ENCODE measurements at regions not wholly inside any gene's neighbourhood (a gene's known extent, or its start where the extent isn't known, plus 50 kb on each side); places are given as distances from the start of the nearest gene placed in this dataset.

GRCh38 chr10:90417029-90417428 is 440.8 kb downstream of the HTR7 start:
- Histone ChIP-seq H3K27me3 (ENCODE audit: low read length) (no peaks in the 10 kb centered on the region), H3K4me2 (ENCODE audit: low read depth, low read length, poor library complexity, severe bottlenecking) (no peak overlapping the region), H3K9ac (ENCODE audit: low read length) (no peak overlapping the region), H3K9me2 (replicated peaks; ENCODE audit: insufficient read depth, low read length) (no peaks in the 10 kb centered on the region), H3F3A (ENCODE audit: insufficient read depth) (no peaks in the 10 kb centered on the region), H3K79me2 (ENCODE audit: insufficient read depth, low read length) (no peaks in the 10 kb centered on the region), H3K4me3 (ENCODE audit: insufficient read depth, low read length, poor library complexity, severe bottlenecking) (no peak overlapping the region), H2AFZ (ENCODE audit: low read depth, low read length, severe bottlenecking) (no peak overlapping the region), H3K36me3 (ENCODE audit: low read length) (no peaks in the 10 kb centered on the region), H4K20me1 (ENCODE audit: low read depth, low read length) (no peaks in the 10 kb centered on the region), H3K27ac (ENCODE audit: low read depth, low read length) (no peak overlapping the region), H3K9me3 (ENCODE audit: insufficient read depth, low read length) (no peaks in the 10 kb centered on the region)
- TF ChIP-seq CTCF (IDR thresholded peaks at IDR 0.05; ENCODE audit: insufficient read depth, low read length, poor library complexity, severe bottlenecking), result no peak
- TF ChIP-seq EZH2phosphoT487 (conservative IDR thresholded peaks at IDR 0.05; ENCODE audit: low read length), result no peak

GRCh38 chr10:90417476-90418210 is 440.2 kb downstream of the HTR7 start:
- Histone ChIP-seq H3K4me3 (ENCODE audit: insufficient read depth, low read length, poor library complexity, severe bottlenecking) (no peak overlapping the region), H3K4me2 (ENCODE audit: low read depth, low read length, poor library complexity, severe bottlenecking) (no peak overlapping the region), H3K36me3 (ENCODE audit: low read length) (no peaks in the 10 kb centered on the region), H2AFZ (ENCODE audit: low read depth, low read length, severe bottlenecking) (no peak overlapping the region), H3K27me3 (ENCODE audit: low read length) (no peaks in the 10 kb centered on the region), H3K9me3 (ENCODE audit: insufficient read depth, low read length) (no peaks in the 10 kb centered on the region), H3K9ac (ENCODE audit: low read length) (no peak overlapping the region), H3K79me2 (ENCODE audit: insufficient read depth, low read length) (no peaks in the 10 kb centered on the region), H3F3A (ENCODE audit: insufficient read depth) (no peaks in the 10 kb centered on the region), H3K27ac (ENCODE audit: low read depth, low read length) (no peak overlapping the region), H3K9me2 (replicated peaks; ENCODE audit: insufficient read depth, low read length) (no peaks in the 10 kb centered on the region), H4K20me1 (ENCODE audit: low read depth, low read length) (no peaks in the 10 kb centered on the region)
- TF ChIP-seq EZH2phosphoT487 (conservative IDR thresholded peaks at IDR 0.05; ENCODE audit: low read length), result no peak
- TF ChIP-seq CTCF (IDR thresholded peaks at IDR 0.05; ENCODE audit: insufficient read depth, low read length, poor library complexity, severe bottlenecking), result no peak

GRCh38 chr10:90418869-90419652 is 438.8 kb downstream of the HTR7 start:
- Histone ChIP-seq H2AFZ (ENCODE audit: low read depth, low read length, severe bottlenecking) (no peak overlapping the region), H3F3A (ENCODE audit: insufficient read depth) (no peaks in the 10 kb centered on the region), H3K9me2 (replicated peaks; ENCODE audit: insufficient read depth, low read length) (no peaks in the 10 kb centered on the region), H3K4me2 (ENCODE audit: low read depth, low read length, poor library complexity, severe bottlenecking) (no peak overlapping the region), H3K36me3 (ENCODE audit: low read length) (no peaks in the 10 kb centered on the region), H3K79me2 (ENCODE audit: insufficient read depth, low read length) (no peaks in the 10 kb centered on the region), H3K27me3 (ENCODE audit: low read length) (no peaks in the 10 kb centered on the region), H3K4me3 (ENCODE audit: insufficient read depth, low read length, poor library complexity, severe bottlenecking) (no peak overlapping the region), H3K27ac (ENCODE audit: low read depth, low read length) (no peak overlapping the region), H4K20me1 (ENCODE audit: low read depth, low read length) (no peaks in the 10 kb centered on the region), H3K9ac (ENCODE audit: low read length) (no peak overlapping the region), H3K9me3 (ENCODE audit: insufficient read depth, low read length) (no peaks in the 10 kb centered on the region)
- TF ChIP-seq CTCF (IDR thresholded peaks at IDR 0.05; ENCODE audit: insufficient read depth, low read length, poor library complexity, severe bottlenecking), result no peak
- TF ChIP-seq EZH2phosphoT487 (conservative IDR thresholded peaks at IDR 0.05; ENCODE audit: low read length), result no peak

Data from SU-DHL-6 (cell line).